Posterior vena cava (tissue), 2 donors: ENCODE measurements at regions not wholly inside any gene's neighbourhood (a gene's known extent, or its start where the extent isn't known, plus 50 kb on each side); places are given as distances from the start of the nearest gene placed in this dataset.

Experiments
- DNase-seq: peaks from one replicate; pipeline ENCODE4 v3.0.0-alpha.2; 2020; ENCODE audit warnings: low spot score
- intact Hi-C, 2 donors: fragments of 100-400 bp; cut with DNase I; formaldehyde crosslinking; loops; one replicate each; pipeline versions ENCODE4 v1.14.1 to v1.14.2; 2022 to 2023
- donor health status: DM: yes; HTN: yes; CAD: no.
- donor health status: DM: yes; HTN: yes; CAD: no.

- intact Hi-C loops: no loop called here
- DNase-seq: no peak
Measured at GRCh38 chr3:25000971-25001591, 427.0 kb upstream of the RARB start.

GRCh38 chr3:25002052-25002451 is 426.0 kb upstream of the RARB start:
- intact Hi-C loops: no loop called here

GRCh38 chr3:25007974-25008658 is 419.9 kb upstream of the RARB start:
- no peak for DNase-seq
- intact Hi-C loops: no loop called here

More at GRCh38 chr3:25002052-25002451, 426.0 kb upstream of the RARB start:
- DNase-seq: no peak

- intact Hi-C loops: no loop called here
- DNase-seq: no peak
Measured at GRCh38 chr3:25009665-25010064, 418.4 kb upstream of the RARB start.

GRCh38 chr3:25015599-25015998 is 412.5 kb upstream of the RARB start:
- DNase-seq: no peak
- intact Hi-C loops: no loop called here

- intact Hi-C loops: no loop called here
- DNase-seq: no peak
Measured at GRCh38 chr3:25018909-25019308, 409.2 kb upstream of the RARB start.

- no peak for DNase-seq
- intact Hi-C loops: no loop called here
Measured at GRCh38 chr3:25019506-25019905, 408.6 kb upstream of the RARB start.

GRCh38 chr3:25021816-25022215 is 406.2 kb upstream of the RARB start:
- intact Hi-C loops: loop anchor here (5.0 to 10.0 kb wide), 2 partner anchors 233 to 570 kb away; no protein-coding TSS in a partner anchor
- DNase-seq: no peak

- intact Hi-C loops: loop anchor here (5.0 to 10.0 kb wide), 2 partner anchors 231 to 568 kb away; no protein-coding TSS in a partner anchor
- no peak for DNase-seq
Measured at GRCh38 chr3:25023876-25024275, 404.2 kb upstream of the RARB start.

GRCh38 chr3:25025236-25025635 is 402.8 kb upstream of the RARB start:
- no peak for DNase-seq
- intact Hi-C loops: loop anchor here in 1 of 2 donors (10.0 kb wide), 1 partner anchor 230 kb away; no protein-coding TSS in a partner anchor

GRCh38 chr3:25027650-25028049 is 400.4 kb upstream of the RARB start:
- DNase-seq: no peak
- intact Hi-C loops: loop anchor here in 1 of 2 donors (10.0 kb wide), 1 partner anchor 227 kb away; no protein-coding TSS in a partner anchor

GRCh38 chr3:25029820-25030219 is 398.2 kb upstream of the RARB start:
- intact Hi-C loops: loop anchor here in 1 of 2 donors (10.0 kb wide), 1 partner anchor 225 kb away; no protein-coding TSS in a partner anchor
- no peak for DNase-seq

GRCh38 chr3:25032344-25032743 is 395.7 kb upstream of the RARB start:
- intact Hi-C loops: no loop called here
- DNase-seq: no peak

- intact Hi-C loops: no loop called here
- DNase-seq: no peak
Measured at GRCh38 chr3:25033407-25034029, 394.5 kb upstream of the RARB start.

- intact Hi-C loops: no loop called here
- DNase-seq: no peak
Measured at GRCh38 chr3:25035526-25035925, 392.5 kb upstream of the RARB start.

- no peak for DNase-seq
- intact Hi-C loops: no loop called here
Measured at GRCh38 chr3:25036633-25037032, 391.4 kb upstream of the RARB start.

- DNase-seq: no peak
- intact Hi-C loops: no loop called here
Measured at GRCh38 chr3:25037049-25037547, 391.0 kb upstream of the RARB start.

GRCh38 chr3:25038271-25038670 is 389.8 kb upstream of the RARB start:
- intact Hi-C loops: no loop called here
- no peak for DNase-seq

- DNase-seq: no peak
- intact Hi-C loops: no loop called here
Measured at GRCh38 chr3:25038922-25039321, 389.1 kb upstream of the RARB start.

- intact Hi-C loops: no loop called here
- no peak for DNase-seq
Measured at GRCh38 chr3:25040748-25041147, 387.3 kb upstream of the RARB start.
